ENCODE measurements at regions not wholly inside any gene's neighbourhood (a gene's known extent, or its start where the extent isn't known, plus 50 kb on each side); places are given as distances from the start of the nearest gene placed in this dataset.
"Not testable (repeated sequence)": the region's sequence is repeated elsewhere in the genome, so short reads cannot be mapped to it uniquely, and the experiment has no call there.

DNA sequence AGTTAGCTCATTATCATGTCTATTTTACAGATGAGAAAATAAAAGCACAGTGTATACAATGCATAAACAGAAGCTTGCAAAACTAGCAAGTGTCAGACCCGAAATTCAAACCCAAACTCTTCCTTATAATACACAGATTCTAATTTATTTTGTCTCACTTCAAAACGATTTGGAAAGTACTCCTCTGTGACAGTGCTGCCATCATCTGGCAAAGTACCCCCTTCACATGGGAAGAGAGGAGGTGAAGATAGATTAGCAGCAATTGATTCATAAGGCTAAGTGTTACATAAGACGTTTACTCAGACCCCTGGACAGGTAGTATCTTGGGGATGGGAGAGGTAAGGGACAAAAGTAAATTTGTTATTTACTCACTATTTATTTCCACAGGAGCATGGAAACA lies 744.0 kb upstream of the SGO1 start:
- Mint-ChIP-seq H3K27ac (no peak overlapping the region), H3K9me3 (ENCODE audit: low read depth) (peaks cover 17% of the 10 kb centered on the region), H3K27me3 (no peaks in the 10 kb centered on the region), H3K4me3 (no peak overlapping the region), H3K36me3 (ENCODE audit: low read depth) (no peaks in the 10 kb centered on the region), H3K4me1 (no peaks in the 10 kb centered on the region)
- intact Hi-C loops (cut with DNase I, micrococcal nuclease), result no loop called here
- no peak for ATAC-seq
- CTCF ChIA-PET, result no interaction called here
- POLR2A ChIA-PET, result no interaction called here
- DNase-seq, result no peak

GRCh38 chr3:20924646-20925385 lies 738.8 kb upstream of the SGO1 start:
- intact Hi-C loops (cut with DNase I, micrococcal nuclease), result no loop called here
- ATAC-seq (no peak), DNase-seq (no peak)
- Mint-ChIP-seq H3K27ac (no peak overlapping the region), H3K27me3 (no peaks in the 10 kb centered on the region), H3K36me3 (ENCODE audit: low read depth) (no peaks in the 10 kb centered on the region), H3K4me1 (no peaks in the 10 kb centered on the region), H3K9me3 (ENCODE audit: low read depth) (peaks cover 32% of the 10 kb centered on the region), H3K4me3 (no peak overlapping the region)
- ChIA-PET CTCF (no interaction called here), POLR2A (no interaction called here)

DNA sequence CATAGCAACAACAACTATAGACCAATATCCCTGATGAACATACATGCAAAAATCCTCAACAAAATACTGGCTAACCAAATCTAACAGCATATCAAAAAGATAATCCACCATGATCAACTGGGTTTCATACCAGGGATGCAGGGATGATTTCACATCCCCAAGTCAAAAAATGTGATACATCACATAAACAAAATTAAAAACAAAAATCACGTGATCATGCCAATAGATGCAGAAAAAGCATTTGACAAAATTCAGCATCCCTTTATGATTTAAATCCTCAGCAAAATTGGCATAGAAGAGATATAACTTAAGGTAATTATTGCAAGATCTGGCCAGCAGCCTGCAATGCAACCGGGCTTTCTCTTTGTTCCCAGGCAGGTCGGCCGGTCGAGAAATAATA lies 735.1 kb upstream of the SGO1 start:
- H3K36me3 Mint-ChIP-seq (ENCODE audit: low read depth); H3K27me3 Mint-ChIP-seq; ATAC-seq; DNase-seq; H3K27ac Mint-ChIP-seq; H3K4me3 Mint-ChIP-seq; H3K4me1 Mint-ChIP-seq; POLR2A ChIA-PET; intact Hi-C loops (cut with DNase I, micrococcal nuclease); CTCF ChIA-PET: not testable (repeated sequence)
- H3K9me3 Mint-ChIP-seq (ENCODE audit: low read depth), result peaks cover 36% of the 10 kb centered on the region

GRCh38 chr3:20916951-20917606 lies 731.1 kb upstream of the SGO1 start:
- H3K4me1 Mint-ChIP-seq, result no peaks in the 10 kb centered on the region
- no peak overlapping the region for H3K27ac Mint-ChIP-seq
- DNase-seq, result no peak
- peaks cover 25% of the 10 kb centered on the region for H3K9me3 Mint-ChIP-seq (ENCODE audit: low read depth)
- CTCF ChIA-PET, result no interaction called here
- POLR2A ChIA-PET, result no interaction called here
- intact Hi-C loops (cut with DNase I, micrococcal nuclease), result no loop called here
- H3K4me3 Mint-ChIP-seq, result no peak overlapping the region
- no peaks in the 10 kb centered on the region for H3K36me3 Mint-ChIP-seq (ENCODE audit: low read depth)
- no peak for ATAC-seq
- H3K27me3 Mint-ChIP-seq, result no peaks in the 10 kb centered on the region

DNA sequence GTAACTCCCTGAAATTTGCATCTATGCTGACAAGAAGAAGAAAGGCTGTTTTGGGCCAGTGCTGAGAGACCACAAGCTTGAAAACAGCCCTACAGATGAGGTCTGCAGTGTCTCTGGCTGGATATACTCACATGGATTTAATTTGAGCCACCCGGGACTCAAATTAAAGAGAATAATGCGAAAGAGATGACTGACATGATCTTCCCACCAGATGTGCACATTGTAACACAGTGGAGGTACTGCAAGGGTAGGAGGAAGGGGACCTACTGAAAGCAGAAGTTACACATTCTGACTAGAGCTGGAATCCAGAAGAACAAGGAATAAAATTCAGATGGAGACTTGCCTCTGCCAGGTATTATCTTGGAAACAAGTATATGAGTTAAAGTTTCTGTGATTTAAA lies 728.3 kb upstream of the SGO1 start:
- no peak for ATAC-seq
- ChIA-PET POLR2A (no interaction called here), CTCF (interaction anchor here (0.6 kb wide), 1 partner anchor 9 kb away, joined by 3 read pairs; no protein-coding TSS in a partner anchor)
- no peaks in the 10 kb centered on the region for H3K4me1 Mint-ChIP-seq
- H3K9me3 Mint-ChIP-seq (ENCODE audit: low read depth), result peaks cover 19% of the 10 kb centered on the region
- no peak overlapping the region for H3K4me3 Mint-ChIP-seq
- intact Hi-C loops (cut with DNase I, micrococcal nuclease), result no loop called here
- H3K27me3 Mint-ChIP-seq, result no peaks in the 10 kb centered on the region
- DNase-seq, result no peak
- no peak overlapping the region for H3K27ac Mint-ChIP-seq
- H3K36me3 Mint-ChIP-seq (ENCODE audit: low read depth), result no peaks in the 10 kb centered on the region

- H3K27me3 Mint-ChIP-seq, result no peaks in the 10 kb centered on the region
- ATAC-seq (no peak), DNase-seq (no peak)
- H3K9me3 Mint-ChIP-seq (ENCODE audit: low read depth), result peaks cover 13% of the 10 kb centered on the region
- intact Hi-C loops (cut with DNase I, micrococcal nuclease), result no loop called here
- H3K27ac Mint-ChIP-seq, result no peak overlapping the region
- no peak overlapping the region for H3K4me3 Mint-ChIP-seq
- ChIA-PET POLR2A (no interaction called here), CTCF (no interaction called here)
- no peaks in the 10 kb centered on the region for H3K36me3 Mint-ChIP-seq (ENCODE audit: low read depth)
- H3K4me1 Mint-ChIP-seq, result no peaks in the 10 kb centered on the region
These were observed 726.4 kb upstream of the SGO1 start for GRCh38 chr3:20912406-20912805.

DNA sequence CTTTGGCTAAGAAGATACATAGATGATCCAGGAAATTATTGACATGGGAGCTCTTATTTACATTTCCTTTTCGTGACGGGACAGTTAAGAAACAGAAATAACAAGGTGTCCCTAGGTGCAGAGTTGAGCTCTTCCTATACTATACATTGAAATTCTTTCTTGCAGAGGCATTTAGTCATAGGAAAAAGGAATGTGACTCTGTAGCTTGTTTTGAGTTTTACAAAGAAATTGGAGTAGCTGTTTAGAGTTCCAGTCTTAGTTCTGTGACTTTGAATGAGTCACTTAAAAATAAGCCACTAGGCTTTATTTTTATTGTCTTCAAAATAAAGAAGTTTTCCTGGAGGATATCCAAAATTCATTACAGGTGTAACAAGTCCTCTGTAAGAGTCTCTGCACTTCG lies 723.5 kb upstream of the SGO1 start:
- POLR2A ChIA-PET, result no interaction called here
- intact Hi-C loops (cut with DNase I, micrococcal nuclease), result no loop called here
- ATAC-seq (no peak), DNase-seq (no peak)
- no peaks in the 10 kb centered on the region for H3K36me3 Mint-ChIP-seq (ENCODE audit: low read depth)
- CTCF ChIA-PET, result no interaction called here
- H3K4me1 Mint-ChIP-seq, result no peaks in the 10 kb centered on the region
- peaks cover 6% of the 10 kb centered on the region for H3K9me3 Mint-ChIP-seq (ENCODE audit: low read depth)
- no peaks in the 10 kb centered on the region for H3K27me3 Mint-ChIP-seq
- H3K4me3 Mint-ChIP-seq, result no peak overlapping the region
- no peak overlapping the region for H3K27ac Mint-ChIP-seq

- ChIA-PET POLR2A (no interaction called here), CTCF (interaction anchor here (0.7 kb wide), 1 partner anchor 9 kb away, joined by 3 read pairs; no protein-coding TSS in a partner anchor)
- no peaks in the 10 kb centered on the region for H3K36me3 Mint-ChIP-seq (ENCODE audit: low read depth)
- no peak overlapping the region for H3K27ac Mint-ChIP-seq
- ATAC-seq (no peak), DNase-seq (no peak)
- H3K4me1 Mint-ChIP-seq, result no peaks in the 10 kb centered on the region
- H3K4me3 Mint-ChIP-seq, result no peak overlapping the region
- no peaks in the 10 kb centered on the region for H3K27me3 Mint-ChIP-seq
- intact Hi-C loops (cut with DNase I, micrococcal nuclease), result no loop called here
- peaks cover 7% of the 10 kb centered on the region for H3K9me3 Mint-ChIP-seq (ENCODE audit: low read depth)
These were observed 719.3 kb upstream of the SGO1 start for GRCh38 chr3:20905210-20905805.

DNA sequence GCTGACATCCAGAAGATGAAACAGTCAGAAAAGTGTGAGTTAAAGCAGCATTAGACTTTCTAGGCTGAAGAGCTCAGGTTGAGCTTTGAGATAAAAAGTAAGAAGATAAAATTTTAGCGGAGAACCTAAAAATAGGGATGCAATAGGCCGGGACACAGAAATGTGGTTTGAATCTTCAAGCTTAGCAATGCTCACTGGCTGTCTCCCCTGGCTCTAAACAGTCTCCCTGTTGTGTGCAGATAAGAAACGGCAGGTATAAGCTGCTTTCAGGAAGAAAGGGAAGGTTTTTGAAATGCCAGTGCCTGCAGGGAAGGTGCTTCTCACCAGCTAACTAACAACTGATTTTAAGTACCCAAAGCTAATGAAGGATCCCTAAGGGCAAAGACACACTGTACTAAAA lies 718.7 kb upstream of the SGO1 start:
- ChIA-PET POLR2A (no interaction called here), CTCF (interaction anchor here (0.7 kb wide), 1 partner anchor 10 kb away, joined by 3 read pairs; no protein-coding TSS in a partner anchor)
- H3K27ac Mint-ChIP-seq, result no peak overlapping the region
- DNase-seq (no peak), ATAC-seq (no peak)
- no peaks in the 10 kb centered on the region for H3K36me3 Mint-ChIP-seq (ENCODE audit: low read depth)
- intact Hi-C loops (cut with DNase I, micrococcal nuclease), result no loop called here
- H3K9me3 Mint-ChIP-seq (ENCODE audit: low read depth), result peaks cover 11% of the 10 kb centered on the region
- H3K27me3 Mint-ChIP-seq, result no peaks in the 10 kb centered on the region
- no peaks in the 10 kb centered on the region for H3K4me1 Mint-ChIP-seq
- no peak overlapping the region for H3K4me3 Mint-ChIP-seq

DNA sequence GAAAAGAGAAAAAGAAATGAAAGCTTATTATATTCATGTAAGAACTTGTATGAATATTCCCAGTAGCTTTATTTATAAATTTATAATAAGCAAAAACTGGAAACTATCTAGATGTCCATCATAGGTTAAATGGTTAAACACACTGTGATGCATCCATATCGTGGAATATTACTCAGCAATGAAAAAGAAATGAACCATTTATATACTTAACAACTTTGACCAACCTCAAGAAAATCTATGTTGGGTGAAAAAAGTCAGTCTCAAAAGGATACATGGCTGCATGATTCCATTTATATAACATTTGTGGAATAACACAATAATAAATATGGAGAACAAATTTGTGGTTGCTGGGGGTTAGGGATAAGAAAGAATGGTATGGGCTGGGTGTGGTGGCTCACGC lies 713.0 kb upstream of the SGO1 start:
- CTCF ChIA-PET, result no interaction called here

GRCh38 chr3:20890111-20890519 lies 704.1 kb upstream of the SGO1 start:
- ChIA-PET POLR2A (no interaction called here), CTCF (no interaction called here)
- ATAC-seq (no peak), DNase-seq (no peak)
- Mint-ChIP-seq H3K9me3 (ENCODE audit: low read depth) (peaks cover 17% of the 10 kb centered on the region), H3K4me3 (no peak overlapping the region), H3K27me3 (no peaks in the 10 kb centered on the region), H3K36me3 (ENCODE audit: low read depth) (no peaks in the 10 kb centered on the region), H3K27ac (no peak overlapping the region), H3K4me1 (no peaks in the 10 kb centered on the region)
- intact Hi-C loops (cut with DNase I, micrococcal nuclease), result no loop called here

More for the DNA sequence above, 713.0 kb upstream of the SGO1 start:
- Mint-ChIP-seq H3K27ac (no peak overlapping the region), H3K36me3 (ENCODE audit: low read depth) (no peaks in the 10 kb centered on the region), H3K4me1 (no peaks in the 10 kb centered on the region), H3K4me3 (no peak overlapping the region), H3K9me3 (ENCODE audit: low read depth) (peaks cover 16% of the 10 kb centered on the region), H3K27me3 (no peaks in the 10 kb centered on the region)
- DNase-seq (no peak), ATAC-seq (no peak)
- POLR2A ChIA-PET, result no interaction called here
- intact Hi-C loops (cut with DNase I, micrococcal nuclease), result no loop called here

DNA sequence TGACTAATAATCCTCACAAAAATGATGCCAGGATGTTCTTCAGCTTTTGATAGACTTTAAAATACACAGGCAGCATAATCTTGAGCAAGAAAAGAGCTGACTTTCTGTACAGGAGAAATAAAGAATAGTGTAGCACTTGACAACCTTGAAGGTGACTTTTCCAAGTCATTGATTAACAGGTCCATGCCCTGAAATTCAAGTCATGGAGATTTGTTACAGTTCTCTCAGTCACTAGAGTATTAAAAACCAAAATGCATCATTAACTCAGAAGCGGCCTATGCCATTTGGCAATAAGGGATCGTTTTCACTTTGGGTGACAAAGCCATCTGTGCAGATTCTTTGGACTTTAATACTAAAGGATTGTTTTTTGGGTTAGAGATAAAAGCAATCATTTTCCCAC lies 692.7 kb upstream of the SGO1 start:
- ATAC-seq (no peak), DNase-seq (no peak)
- Mint-ChIP-seq H3K27ac (no peak overlapping the region), H3K9me3 (ENCODE audit: low read depth) (peaks cover 23% of the 10 kb centered on the region), H3K4me3 (no peak overlapping the region), H3K36me3 (ENCODE audit: low read depth) (no peaks in the 10 kb centered on the region), H3K27me3 (no peaks in the 10 kb centered on the region), H3K4me1 (no peaks in the 10 kb centered on the region)
- ChIA-PET CTCF (no interaction called here), POLR2A (no interaction called here)
- intact Hi-C loops (cut with DNase I, micrococcal nuclease), result no loop called here
